ENCODE measurements at regions not wholly inside any gene's neighbourhood (a gene's known extent, or its start where the extent isn't known, plus 50 kb on each side); places are given as distances from the start of the nearest gene placed in this dataset.
"Not testable (repeated sequence)": the region's sequence is repeated elsewhere in the genome, so short reads cannot be mapped to it uniquely, and the experiment has no call there.

DNA sequence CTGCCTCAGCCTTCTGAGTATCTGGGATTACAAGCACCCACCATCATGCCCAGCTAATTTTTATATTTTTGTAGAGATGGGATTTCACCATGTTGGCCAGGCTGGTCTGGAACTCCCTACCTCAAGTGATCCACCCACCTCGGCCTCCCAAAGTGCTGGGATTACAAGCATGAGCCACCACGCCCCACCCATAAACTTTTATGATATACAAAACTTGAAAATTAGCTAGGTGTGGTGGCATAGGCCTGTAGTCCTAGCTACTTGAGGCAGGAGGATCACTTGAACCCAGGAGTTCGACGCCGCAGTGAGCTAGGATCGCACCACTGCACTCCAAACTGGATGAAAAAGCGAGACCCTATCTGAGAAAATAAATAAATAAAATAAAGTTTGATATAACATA lies 149.5 kb upstream of the ATF7IP start:
- not testable (repeated sequence) for DNase-seq

DNA sequence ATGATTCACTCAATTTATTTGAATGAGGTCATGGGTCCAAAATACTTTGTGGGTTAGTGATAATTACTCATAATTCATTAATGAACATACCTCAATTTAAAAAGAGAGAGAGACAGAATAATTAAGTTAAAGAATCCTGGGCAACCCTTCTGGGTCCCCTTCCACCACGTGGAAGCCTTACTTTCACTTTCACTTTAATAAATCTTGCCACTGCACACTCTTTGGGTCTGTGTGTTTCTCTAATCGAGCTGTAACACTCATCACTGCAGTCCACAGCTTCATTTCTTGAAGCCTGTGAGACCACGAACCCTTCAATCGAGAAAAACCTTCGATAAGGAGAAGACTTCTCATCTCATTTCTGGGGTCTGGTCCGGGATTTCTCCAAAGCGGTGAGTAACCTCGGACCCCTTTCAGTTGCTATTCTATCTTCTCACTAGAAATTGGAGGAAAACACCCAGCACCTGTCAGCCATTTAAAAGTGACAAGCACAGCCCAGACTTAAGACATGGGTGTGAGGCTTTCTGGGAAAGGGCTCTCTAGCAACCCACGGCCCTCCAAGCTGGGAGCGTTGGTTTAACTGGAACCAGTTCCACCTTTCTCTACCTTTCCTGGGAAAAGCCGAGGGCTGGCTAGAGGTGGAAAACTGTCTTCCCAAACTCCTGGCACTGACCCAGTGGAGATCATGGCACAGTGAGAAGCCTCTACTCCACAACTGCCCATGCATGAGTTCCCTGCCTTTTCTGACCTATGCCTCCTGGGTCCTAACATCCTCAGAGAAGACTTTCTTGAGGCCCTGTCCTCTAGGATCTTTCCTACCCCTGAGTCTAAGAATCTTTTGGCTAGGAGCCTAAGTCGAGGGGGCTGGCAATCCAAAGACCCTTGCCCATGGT lies 148.8 kb upstream of the ATF7IP start:
- DNase-seq = no peak

DNA sequence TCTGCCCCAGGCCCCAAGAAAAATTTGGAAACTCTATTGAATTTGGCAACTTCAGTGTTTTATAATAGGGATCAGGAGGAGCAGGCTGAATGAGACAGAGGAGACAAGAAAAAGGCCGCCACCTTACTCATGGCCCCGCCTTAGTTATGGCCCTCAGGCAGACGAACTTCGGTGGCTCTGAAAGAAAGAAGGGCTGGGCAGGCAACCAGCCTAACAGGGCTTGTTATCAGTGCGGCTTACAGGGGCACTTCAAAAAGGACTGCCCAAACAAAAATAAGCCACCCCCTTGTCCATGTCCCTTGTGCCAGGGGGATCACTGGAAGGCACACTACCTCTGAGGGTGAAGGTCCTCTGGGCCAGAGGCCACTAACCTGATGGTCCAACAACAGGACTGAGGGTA lies 146.3 kb upstream of the ATF7IP start:
- DNase-seq = no peak

DNA sequence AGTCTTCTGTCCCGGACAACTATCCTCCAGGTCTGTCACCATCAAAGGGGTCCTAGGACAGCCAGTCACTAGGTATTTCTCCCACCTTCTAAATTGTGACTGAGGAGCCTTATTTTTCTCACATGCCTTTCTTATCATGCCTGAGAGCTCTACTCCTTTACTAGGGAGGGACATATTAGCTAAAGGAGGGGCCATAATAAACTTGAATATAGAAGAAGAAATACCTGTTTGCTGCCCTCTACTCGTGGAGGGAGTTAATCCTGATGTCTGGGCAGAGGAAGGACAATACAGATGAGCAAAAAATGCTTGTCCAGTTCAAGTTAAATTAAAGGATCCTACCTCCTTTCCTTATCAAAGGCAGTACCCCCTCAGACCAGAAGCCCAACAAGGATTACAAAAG lies 145.8 kb upstream of the ATF7IP start:
- not testable (repeated sequence) for DNase-seq

DNA sequence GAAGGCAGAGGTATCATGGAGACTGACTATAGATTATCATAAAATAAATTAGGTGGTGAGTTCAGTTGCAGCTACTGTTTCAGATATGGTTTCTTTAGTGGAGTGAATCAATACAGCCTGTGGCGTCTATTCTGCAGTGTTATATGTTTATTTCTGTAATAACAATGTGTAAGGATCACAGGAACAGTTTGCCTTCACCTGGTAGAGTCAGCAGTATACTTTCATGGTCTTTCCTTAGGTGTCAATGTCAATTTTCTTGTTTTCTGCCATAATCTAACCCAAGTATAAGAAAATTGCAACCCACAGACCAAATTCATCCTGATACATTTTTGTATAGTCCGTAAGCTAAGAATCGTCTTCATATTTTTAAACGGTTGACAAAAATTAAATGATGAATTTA lies 140.4 kb upstream of the ATF7IP start:
- DNase-seq = no peak

DNA sequence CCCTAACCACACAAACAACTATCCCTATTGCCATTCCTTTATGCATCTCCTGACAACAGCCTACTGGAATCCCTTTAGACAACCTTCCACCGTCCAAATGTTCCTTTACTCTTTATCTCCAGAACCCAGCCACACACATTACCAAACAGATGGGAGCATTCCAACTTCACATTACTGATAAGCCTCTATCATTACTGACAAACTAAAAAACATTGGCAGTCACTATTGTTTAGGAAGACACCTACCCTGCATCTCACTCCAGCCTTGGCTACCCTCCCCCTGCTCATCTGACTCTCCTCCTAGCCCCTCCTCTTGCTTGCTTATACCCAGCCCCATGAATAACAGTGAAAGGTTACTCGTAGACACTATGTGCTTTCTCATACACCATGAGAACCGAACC lies 130.3 kb upstream of the ATF7IP start:
- DNase-seq = not testable (repeated sequence)

DNA sequence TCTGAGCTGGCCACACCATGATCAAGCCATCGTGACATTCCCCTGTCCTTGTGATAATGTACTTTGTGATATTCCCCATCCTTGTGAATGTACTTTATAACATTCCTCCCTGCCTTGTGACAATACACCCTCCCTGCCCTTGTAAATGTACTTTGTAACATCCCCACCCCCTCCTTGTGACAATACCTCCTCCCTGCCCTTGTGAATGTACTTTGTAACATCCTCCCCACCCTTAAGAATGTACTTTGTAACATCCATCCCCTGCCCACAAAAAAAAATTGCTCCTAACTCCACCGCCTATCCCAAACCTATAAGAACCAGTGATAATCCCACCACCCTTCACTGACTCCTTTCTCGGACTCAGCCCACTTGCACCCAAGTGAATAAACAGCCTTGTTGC lies 128.8 kb upstream of the ATF7IP start:
- DNase-seq = not testable (repeated sequence)

DNA sequence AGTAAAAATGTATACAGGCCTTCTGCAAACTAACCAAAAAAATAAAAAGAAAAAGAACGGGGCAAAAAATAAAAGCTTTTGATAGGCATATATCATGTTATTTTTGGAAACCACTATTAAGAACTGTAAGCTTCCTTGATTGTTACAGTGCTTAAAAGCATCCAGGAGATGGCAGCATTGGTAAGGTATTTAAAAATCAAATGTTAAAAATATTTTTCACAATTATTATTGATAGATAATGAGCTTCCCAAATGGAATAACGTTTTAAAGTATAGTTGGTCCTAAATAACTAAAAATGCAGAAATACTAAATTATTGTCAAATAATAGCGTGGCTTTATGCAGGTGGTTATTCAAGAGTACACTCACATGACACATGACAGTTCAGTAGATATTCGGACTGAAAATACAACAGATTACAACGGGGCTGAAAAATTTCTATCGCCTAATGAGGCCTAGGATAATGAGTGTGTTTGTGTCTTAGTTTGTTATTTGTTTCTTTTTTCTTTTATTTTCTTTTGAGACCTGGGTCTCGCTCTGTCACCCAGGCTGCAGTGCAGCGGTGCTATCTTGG lies 127.2 kb upstream of the ATF7IP start:
- DNase-seq = peak; percentile 23

DNA sequence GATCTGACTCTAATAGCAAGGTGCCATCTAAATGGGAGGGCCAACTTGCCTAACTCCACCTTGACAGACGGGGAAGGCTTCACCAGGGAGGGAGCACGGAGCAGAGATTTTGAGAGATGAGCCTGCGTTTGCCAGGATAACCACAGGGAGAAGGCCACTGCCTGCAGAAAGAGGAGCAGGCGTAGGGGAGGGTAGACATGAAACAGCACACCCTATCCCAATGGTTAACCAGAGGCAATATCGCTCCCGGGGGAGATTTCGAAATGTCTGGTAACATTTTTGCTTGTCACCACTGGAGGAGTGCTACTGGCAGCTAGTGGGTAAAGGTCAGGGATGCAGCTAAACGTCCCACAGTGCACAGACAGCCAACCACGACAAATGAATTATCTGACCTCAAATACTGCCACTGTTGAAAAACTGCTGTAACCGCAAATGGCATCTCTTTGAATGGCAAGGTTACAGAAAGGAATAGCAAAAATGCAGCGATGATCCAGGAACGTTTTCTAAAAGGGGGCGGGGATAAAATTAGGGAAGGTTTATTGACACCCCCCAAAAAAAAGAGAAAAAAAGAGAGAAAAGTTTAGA lies 126.0 kb upstream of the ATF7IP start:
- DNase-seq = no peak

DNA sequence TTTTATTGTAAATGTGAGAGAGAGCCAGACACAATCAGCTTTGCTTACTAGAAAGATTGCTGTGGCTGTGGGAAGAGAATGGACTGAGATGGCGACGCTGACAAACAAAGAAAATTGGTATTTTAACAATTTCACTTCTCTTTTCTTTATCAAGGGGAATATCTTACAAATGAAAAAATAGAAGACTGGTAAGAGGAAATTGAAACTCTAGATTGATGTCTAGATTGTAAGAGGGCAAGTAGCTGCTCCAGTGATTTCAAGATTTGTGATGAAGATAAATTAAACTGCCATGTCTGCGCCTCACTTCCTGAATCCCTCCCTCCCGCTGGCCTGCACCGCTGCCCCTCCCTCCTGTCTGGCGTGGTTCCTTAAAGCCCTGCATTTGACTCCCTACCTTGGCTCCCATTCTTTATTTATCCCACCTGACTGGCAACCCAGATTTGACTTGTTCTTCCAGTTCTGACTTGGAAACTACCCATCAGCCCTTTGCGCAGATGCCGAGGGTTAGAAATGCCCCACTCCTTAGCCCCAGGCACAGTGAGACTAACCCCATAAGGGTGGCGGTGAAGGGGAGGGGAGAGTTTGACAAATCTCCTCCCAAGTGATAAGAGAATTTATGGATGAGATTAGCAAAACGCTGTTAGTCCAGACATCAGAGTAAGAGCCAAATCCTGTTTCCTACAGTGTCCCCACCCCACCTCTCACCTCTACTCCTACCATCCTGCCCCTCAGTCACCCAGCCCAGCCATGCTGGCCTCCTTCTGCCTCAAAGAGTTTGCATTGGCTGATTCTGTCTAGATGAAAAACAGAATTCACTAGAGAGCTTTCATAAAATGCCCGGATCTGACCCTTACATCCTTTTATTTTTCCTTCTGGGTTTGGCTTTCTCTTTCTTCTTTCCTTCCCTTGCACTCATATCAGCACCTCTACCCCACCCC lies 125.3 kb upstream of the ATF7IP start:
- DNase-seq = no peak

DNA sequence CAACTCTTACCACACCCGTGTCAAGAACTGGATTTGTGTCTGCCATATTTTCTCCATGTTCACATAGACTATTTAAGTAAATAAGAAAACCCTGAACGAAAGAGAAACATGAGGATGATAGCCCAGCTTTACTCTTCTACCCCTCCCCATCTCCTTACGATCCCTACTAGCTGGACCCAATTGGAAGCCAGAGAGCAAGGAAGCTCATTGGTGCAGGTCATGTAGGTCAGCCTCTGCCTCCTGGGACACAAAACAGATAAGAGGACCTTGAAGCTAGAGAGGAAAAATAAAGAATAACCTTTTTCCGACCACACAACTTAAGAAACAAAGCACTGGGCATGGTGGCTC lies 124.6 kb upstream of the ATF7IP start:
- DNase-seq = no peak

DNA sequence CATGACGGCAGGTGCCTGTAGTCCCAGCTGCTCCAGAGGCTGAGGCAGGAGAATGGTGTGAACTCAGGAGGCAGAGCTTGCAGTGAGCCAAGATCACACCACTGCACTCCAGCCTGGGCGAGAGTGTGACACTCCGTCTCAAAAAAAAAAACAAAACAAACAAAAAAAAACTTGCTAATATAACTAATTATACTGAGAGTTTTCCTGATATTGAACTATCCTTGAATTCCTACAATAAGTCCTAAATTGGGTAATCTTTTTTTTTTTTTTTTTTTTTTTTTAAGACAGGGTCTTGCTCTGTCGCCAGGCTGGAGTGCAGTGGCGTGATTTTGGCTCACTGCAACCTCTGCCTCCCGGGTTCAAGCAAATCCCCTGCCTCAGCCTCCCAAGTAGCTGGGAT lies 122.7 kb upstream of the ATF7IP start:
- DNase-seq = not testable (repeated sequence)

DNA sequence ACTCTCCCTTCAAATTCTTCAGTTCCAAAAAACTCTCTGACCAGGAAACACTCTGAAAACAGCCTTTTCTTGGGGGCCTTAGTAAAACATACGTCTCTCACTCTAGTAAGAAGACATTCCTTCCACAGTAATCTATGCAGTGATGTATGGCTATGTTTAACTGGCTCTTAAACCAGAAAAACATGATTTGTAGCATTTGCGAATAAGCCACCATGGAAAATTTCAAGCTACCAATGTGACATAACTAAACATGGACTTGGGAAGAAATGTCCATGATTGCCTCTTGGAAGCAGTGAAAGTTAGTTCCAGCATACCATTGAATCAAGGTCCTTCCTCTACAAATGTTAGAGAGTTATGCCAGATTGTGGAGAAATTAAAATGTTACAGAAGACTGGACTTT lies 121.5 kb upstream of the ATF7IP start:
- no peak for DNase-seq

DNA sequence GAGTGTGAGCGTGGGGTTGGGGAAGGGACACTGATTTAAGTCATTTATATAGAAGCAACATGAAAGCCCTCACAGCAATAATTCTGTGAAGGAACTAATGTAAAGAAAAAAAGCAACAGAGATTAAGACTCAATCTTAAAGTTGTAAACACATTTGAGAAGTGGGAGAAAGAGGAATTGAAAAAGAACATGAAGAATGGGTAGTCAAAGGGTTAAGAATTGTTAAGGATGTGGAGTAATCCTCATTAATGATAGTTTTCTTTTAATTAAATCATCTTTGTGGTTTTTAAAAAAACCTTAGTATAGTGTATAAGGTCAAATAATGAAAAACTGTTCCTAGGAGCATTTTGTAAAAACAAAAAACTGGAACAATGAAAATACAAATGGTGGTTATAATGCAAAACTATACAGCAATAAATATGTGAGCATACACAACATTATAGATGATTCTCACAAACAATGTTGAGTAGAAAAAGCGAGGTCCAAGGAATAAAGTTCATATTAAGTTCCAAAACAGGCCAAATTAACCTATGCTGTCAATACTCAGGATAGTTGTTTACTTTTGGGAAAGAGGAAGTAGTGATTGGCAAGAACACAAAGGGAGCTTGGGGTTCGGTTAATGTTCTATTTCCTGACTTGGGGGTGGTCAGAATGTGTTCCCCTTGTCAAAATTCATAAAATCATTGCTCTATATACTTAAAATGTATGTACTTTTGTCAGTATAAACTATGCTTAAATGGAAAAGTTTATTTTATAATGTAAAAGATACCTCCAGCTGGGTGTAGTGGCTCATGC lies 120.4 kb upstream of the ATF7IP start:
- DNase-seq = no peak

DNA sequence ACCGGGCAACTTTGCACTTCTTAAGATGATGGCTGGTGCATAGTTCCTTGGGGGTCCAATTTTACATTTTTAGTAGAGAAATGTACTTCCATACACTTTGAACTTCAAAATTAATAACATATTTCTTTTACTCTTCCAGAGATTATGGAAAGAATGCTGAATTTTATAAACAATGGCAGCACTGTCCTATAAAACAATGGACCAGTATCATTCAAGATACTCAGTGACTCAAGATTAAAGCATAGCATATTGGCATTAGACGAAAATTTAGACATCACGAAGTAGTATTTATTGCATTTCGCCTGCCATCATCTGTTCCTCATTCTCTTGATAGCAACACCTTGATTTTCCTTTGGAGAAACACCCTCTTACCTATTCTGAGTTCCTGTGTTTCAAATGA lies 118.3 kb upstream of the ATF7IP start:
- DNase-seq = no peak

DNA sequence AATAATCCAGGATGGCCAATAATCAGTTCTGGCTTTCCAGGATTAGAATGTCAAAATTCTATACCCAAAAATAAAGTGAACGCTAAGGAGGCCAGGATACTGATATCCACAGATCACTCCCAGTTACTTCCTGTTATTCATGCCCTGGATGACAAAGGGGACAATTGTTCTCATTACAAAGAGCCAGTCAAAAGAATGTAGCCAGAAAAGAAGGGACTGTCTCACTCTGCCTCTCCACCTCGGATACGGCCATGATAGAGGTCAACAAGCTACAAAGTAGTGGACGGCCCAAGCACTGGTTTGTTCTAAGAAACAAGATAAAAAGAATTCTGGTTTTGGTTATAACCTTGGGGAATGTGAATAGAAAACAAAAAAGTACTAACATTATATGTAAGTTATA lies 116.1 kb upstream of the ATF7IP start:
- no peak for DNase-seq

DNA sequence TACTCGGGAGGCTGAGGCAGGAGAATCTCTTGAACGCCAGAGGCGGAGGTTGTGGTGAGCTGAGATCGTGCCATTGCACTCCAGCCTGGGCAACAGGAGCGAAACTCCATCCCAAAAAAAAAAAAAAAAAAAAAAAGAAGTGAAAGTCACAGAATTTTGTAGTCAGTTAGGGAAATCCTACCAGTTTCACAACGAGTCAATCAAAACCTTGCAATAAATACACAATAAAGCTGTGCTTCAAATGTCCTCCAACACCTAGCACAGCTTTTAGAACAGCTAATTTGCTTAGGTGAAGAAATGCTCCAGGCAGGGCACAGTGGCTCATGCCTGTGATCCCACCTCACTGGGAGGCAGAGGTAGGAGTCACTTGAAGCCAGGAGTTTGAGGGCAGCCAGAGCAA lies 112.8 kb upstream of the ATF7IP start:
- no peak for DNase-seq

DNA sequence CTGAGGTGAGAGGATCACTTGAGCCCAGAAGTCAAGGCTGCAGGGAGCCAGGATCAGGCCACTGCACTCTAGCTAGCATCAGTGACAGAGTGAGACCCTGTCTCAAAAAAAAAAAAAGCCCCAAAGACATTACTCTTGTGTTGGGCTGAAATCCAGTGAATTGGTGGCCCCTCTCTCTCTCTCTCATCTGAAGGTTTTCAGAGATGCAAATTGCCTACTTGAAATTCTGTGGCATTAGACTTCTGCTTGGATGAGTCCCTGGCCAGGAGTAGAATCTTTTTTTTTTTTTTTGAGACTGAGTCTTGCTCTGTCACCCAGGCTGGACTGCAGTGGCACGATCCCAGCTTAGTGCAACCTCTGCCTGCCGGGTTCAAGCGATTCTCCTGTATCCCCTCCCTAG lies 112.0 kb upstream of the ATF7IP start:
- no peak for DNase-seq

DNA sequence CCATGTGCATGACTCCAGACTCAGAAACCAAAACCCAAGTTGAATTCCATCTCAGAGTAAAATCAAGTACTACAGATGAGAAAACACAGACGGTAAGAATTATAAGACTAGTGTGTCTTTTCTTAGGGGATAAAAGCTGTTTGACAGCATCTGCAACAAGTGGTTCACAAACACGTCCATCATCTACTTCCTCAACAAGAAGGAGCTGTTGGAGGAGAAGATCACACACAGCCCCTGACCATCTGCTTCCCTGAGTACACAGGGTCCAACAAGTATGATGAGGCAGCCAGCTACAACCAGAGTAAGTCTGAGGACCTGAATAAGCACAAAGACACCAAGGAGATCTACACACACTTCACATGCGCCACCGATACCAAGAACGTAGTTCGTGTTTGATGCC lies 110.7 kb upstream of the ATF7IP start:
- no peak for DNase-seq

DNA sequence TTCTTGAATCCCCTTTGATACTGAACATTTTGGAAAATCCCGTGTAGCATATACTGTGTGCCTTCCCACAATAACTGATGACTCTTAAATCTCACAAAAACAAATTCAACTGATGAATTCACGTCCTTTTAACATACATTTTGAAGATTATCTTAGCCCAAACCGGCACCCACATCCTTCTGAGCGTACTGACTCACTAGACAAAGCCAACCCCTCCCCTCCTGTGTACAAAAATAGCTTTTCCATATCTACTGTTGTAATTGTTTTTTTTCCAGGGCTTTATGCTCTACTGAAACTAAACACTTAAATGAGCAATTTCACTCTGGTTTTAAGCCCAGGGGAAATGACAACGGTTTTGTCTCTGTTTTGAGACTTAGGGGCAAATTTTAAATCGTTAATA lies 109.4 kb upstream of the ATF7IP start:
- DNase-seq = no peak

DNA sequence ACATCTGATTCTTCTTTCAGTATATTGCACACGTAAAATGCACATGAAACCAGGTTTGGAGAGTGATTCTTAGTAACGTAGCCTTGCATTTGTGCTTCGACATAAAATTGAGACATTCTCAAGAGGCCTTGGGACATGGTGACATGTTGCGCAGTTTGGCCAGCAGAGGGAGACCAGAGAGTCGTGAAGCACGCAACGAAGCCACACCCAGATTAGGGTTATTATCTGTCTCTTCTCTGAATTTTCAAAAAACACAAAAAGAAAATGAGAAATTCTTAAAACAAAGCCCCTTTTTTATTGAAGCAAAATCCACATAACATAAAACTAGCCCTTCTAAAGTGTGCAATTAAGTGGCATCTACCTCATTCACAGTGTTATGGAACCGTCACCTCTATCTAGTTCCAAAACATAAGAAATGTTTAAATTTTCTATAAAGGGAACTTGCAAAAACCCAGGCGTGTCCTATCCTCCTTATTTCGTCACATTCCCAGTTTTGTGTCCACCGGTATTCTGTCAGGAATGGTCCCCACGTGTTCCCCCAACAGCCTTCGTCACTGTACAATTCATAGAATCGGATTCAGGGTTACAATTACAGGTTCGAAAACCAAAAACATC lies 108.8 kb upstream of the ATF7IP start:
- DNase-seq = no peak

DNA sequence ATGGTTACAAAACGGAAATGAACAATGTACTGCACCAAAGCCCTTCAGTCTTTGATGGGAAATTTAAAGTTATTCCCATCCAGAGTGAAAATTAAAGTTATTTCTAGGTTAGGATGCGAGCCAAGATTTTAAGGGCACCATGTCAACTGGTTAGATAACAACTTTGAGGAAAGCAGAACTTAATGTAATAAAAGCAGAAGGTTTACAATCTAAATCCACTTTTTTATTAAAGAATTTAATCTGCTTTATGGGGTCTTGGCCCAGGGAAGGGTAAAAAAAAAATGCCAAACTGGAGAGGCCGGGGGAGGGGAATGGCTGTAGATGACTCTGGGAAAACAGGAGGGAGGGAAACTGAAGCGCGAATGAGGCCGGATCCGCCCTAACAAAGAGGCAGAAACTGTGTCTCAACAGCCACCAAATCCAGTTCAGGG lies 108.2 kb upstream of the ATF7IP start:
- no peak for DNase-seq
